H9 (cell line): ENCODE measurements at regions not wholly inside any gene's neighbourhood (a gene's known extent, or its start where the extent isn't known, plus 50 kb on each side); places are given as distances from the start of the nearest gene placed in this dataset.

Experiments used
- DNase-seq: peaks from one replicate; pipeline ENCODE4 v3.0.0-alpha.2; 2017
- H2AFZ ChIP-seq: one replicate; pipeline ENCODE4 v1.6.1; 2013; ENCODE audit warnings: mild to moderate bottlenecking, low read length, control low read depth, moderate library complexity
- H2AK5ac ChIP-seq: 2 replicates; pipeline ENCODE4 v1.6.1; 2013; ENCODE audit warnings: low read length, control low read depth, mixed read lengths; ENCODE audit not compliant: insufficient read length
- H2BK120ac ChIP-seq: one replicate; pipeline ENCODE4 v1.6.1; 2013; ENCODE audit warnings: low read depth, mild to moderate bottlenecking, low read length, control low read depth, inconsistent platforms; ENCODE audit not compliant: poor library complexity, severe bottlenecking
- H2BK12ac ChIP-seq: 2 replicates; pipeline ENCODE4 v1.6.1; 2013; ENCODE audit warnings: low read length, control low read depth, mixed read lengths, low read depth; ENCODE audit not compliant: insufficient read length
- H2BK15ac ChIP-seq: 2 replicates; pipeline ENCODE4 v1.6.1; 2013; ENCODE audit warnings: low read depth, low read length, control low read depth
- H2BK20ac ChIP-seq: one replicate; pipeline ENCODE4 v1.6.1; 2013; ENCODE audit warnings: low read depth, mild to moderate bottlenecking, low read length, control low read depth, inconsistent platforms; ENCODE audit not compliant: poor library complexity, severe bottlenecking
- H2BK5ac ChIP-seq: 2 replicates; pipeline ENCODE4 v1.6.1; 2013; ENCODE audit warnings: low read length, control low read depth, mixed read lengths; ENCODE audit not compliant: insufficient read length
- H3K14ac ChIP-seq: 2 replicates; pipeline ENCODE4 v1.6.1; 2013; ENCODE audit warnings: low read length, control low read depth; ENCODE audit not compliant: insufficient read depth
- H3K18ac ChIP-seq: 2 replicates; pipeline ENCODE4 v1.6.1; 2013; ENCODE audit warnings: low read depth, mild to moderate bottlenecking, mixed read lengths, low read length, control low read depth; ENCODE audit not compliant: insufficient read length
- H3K23ac ChIP-seq: 2 replicates; pipeline ENCODE4 v1.6.1; 2013; ENCODE audit warnings: low read length, control low read depth, mixed read lengths, low read depth; ENCODE audit not compliant: insufficient read length
- H3K23me2 ChIP-seq: 2 replicates; pipeline ENCODE4 v1.6.1; 2013; ENCODE audit warnings: low read depth, mild to moderate bottlenecking, mixed read lengths, low read length, control low read depth; ENCODE audit not compliant: insufficient read length, poor library complexity, severe bottlenecking
- H3K27ac ChIP-seq: 2 replicates; pipeline ENCODE4 v1.5.1; 2013; ENCODE audit warnings: low read length, control low read depth, mixed read lengths, low read depth; ENCODE audit not compliant: insufficient read length
- H3K27me3 ChIP-seq: 2 replicates; pipeline ENCODE4 v1.6.1; 2013; ENCODE audit warnings: low read length, control low read depth, inconsistent platforms; ENCODE audit not compliant: insufficient read depth
- H3K4ac ChIP-seq: 2 replicates; pipeline ENCODE4 v1.6.1; 2013; ENCODE audit warnings: low read depth, mild to moderate bottlenecking, control low read depth, inconsistent platforms, low read length, moderate library complexity
- H3K4me1 ChIP-seq: 2 replicates; pipeline ENCODE4 v1.6.1; 2013; ENCODE audit warnings: low read length, control low read depth, inconsistent platforms; ENCODE audit not compliant: insufficient read depth
- H3K4me2 ChIP-seq: 2 replicates; pipeline ENCODE4 v1.6.1; 2013; ENCODE audit warnings: low read length, control low read depth, mixed read lengths; ENCODE audit not compliant: insufficient read length, insufficient read depth
- H3K56ac ChIP-seq: 2 replicates; pipeline ENCODE4 v1.6.1; 2013; ENCODE audit warnings: low read depth, mild to moderate bottlenecking, mixed read lengths, low read length, control low read depth; ENCODE audit not compliant: insufficient read length
- H3K79me1 ChIP-seq: 2 replicates; pipeline ENCODE4 v1.6.1; 2013; ENCODE audit warnings: low read depth, mild to moderate bottlenecking, moderate library complexity, low read length, control low read depth, inconsistent platforms; ENCODE audit not compliant: insufficient read depth, poor library complexity, severe bottlenecking
- H3K79me2 ChIP-seq: 2 replicates; pipeline ENCODE4 v1.6.1; 2013; ENCODE audit warnings: low read length, control low read depth, inconsistent platforms; ENCODE audit not compliant: insufficient read depth
- H3K9ac ChIP-seq: 2 replicates; pipeline ENCODE4 v1.6.1; 2013; ENCODE audit warnings: low read length, control low read depth, mixed read lengths; ENCODE audit not compliant: insufficient read length; ENCODE audit errors: extremely low read depth
- H3K9me3 ChIP-seq: one replicate; pipeline ENCODE4 v1.6.1; 2013; ENCODE audit warnings: low read depth, low read length, inconsistent platforms; ENCODE audit not compliant: control insufficient read depth
- H3T11ph ChIP-seq: one replicate; pipeline ENCODE4 v1.6.1; 2013; ENCODE audit warnings: mild to moderate bottlenecking, low read length, control low read depth, inconsistent platforms
- H4K20me1 ChIP-seq: one replicate; pipeline ENCODE4 v1.6.1; 2013; ENCODE audit not compliant: control insufficient read depth, insufficient read length, insufficient read depth
- H4K5ac ChIP-seq: 2 replicates; pipeline ENCODE4 v1.6.1; 2013; ENCODE audit warnings: low read depth, mild to moderate bottlenecking, mixed read lengths, low read length, control low read depth; ENCODE audit not compliant: insufficient read length
- H4K8ac ChIP-seq: replicated peaks from 2 replicates; pipeline ENCODE4 v1.6.1; 2013; ENCODE audit warnings: low read length, control low read depth, mixed read lengths, low read depth; ENCODE audit not compliant: insufficient read length
- H4K91ac ChIP-seq: 2 replicates; pipeline ENCODE4 v1.6.1; 2013; ENCODE audit warnings: low read depth, mild to moderate bottlenecking, moderate library complexity, mixed read lengths, low read length, control low read depth; ENCODE audit not compliant: insufficient read length
- H3K27ac Mint-ChIP-seq, 3 experiments: 2 replicates in 2 of 3; 3 replicates in 1 of 3; pipeline ENCODE4 v1.8.0; 2020 to 2021; ENCODE audit warnings: mixed read lengths in 3 of 3, mild to moderate bottlenecking in 1 of 3, moderate library complexity in 1 of 3
- H3K27me3 Mint-ChIP-seq: 2 replicates; pipeline ENCODE4 v1.8.0; 2021; ENCODE audit warnings: low read depth, mild to moderate bottlenecking, moderate library complexity, mixed read lengths
- H3K36me3 Mint-ChIP-seq, 3 experiments: 2 replicates in 2 of 3; 3 replicates in 1 of 3; pipeline ENCODE4 v1.8.0; 2020 to 2021; ENCODE audit warnings: low read depth in 3 of 3, mixed read lengths in 3 of 3; ENCODE audit not compliant: insufficient read depth in 1 of 3
- H3K4me1 Mint-ChIP-seq, 2 experiments: 2 replicates each; pipeline ENCODE4 v1.8.0; 2020; ENCODE audit warnings: mixed read lengths in 2 of 2
- H3K4me3 Mint-ChIP-seq, 2 experiments: 2 replicates in 1 of 2; 3 replicates in 1 of 2; pipeline ENCODE4 v1.8.0; 2020 to 2021; ENCODE audit warnings: mild to moderate bottlenecking in 2 of 2, mixed read lengths in 2 of 2, moderate library complexity in 1 of 2
- H3K9me3 Mint-ChIP-seq, 2 experiments: 2 replicates in 1 of 2; 3 replicates in 1 of 2; pipeline ENCODE4 v1.8.0; 2020; ENCODE audit warnings: mild to moderate bottlenecking in 2 of 2, mixed read lengths in 2 of 2, moderate library complexity in 1 of 2
- WGBS: extraction: QIAGEN DNeasy Blood & Tissue Kit; methylation state at CpG from one replicate; pipeline ENCODE4 v1.1.7; 2013; ENCODE audit warnings: missing lambda C conversion rate, low lambda C conversion rate, mixed read lengths; ENCODE audit not compliant: insufficient read length; ENCODE audit errors: extremely low coverage; 5-methylcytosine and 5-hydroxymethylcytosine counted together
- TF ChIP-seq, protein P1 (sequence below): fragments of 200-600 bp; sonication (generic); conservative IDR thresholded peaks from 3 replicates; pipeline ENCODE4 v1.8.0; 2021; ENCODE audit warnings: antibody characterized with exemption, mild to moderate bottlenecking

DNA sequence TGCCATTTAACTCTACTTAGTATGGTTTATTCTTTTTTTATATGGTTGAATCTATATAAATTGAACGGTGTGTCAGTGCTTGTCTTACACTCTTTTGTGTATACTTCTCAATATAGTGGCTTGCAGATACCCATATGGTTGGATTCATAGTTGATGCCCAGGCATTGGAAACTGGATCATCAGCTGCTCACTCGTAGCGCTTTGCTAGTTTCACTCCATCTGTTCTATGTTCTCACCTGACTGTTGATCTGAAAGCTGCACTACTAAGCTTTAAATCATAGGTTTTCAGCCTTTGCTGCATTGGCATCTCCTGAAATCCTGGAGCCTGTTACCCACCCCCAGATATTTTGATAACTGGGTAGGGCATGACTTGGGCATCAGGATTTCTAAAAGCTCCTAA, 121.6 kb upstream of the DCLK2 start:
- H3K23ac ChIP-seq = no peak overlapping the region
- no peak overlapping the region for H2BK20ac ChIP-seq
- H3K4me1 ChIP-seq = no peaks in the 10 kb centered on the region
- H3K27me3 Mint-ChIP-seq = no peaks in the 10 kb centered on the region; the same call in 1 of the 2 replicates
- no peak overlapping the region for H2AFZ ChIP-seq
- H3K79me2 ChIP-seq = no peaks in the 10 kb centered on the region
- H3K4me2 ChIP-seq = no peak overlapping the region
- no peaks in the 10 kb centered on the region for H3K9me3 ChIP-seq
- H3K27ac ChIP-seq = no peak overlapping the region
- H2BK120ac ChIP-seq = no peak overlapping the region
- H3K9ac ChIP-seq = no peak overlapping the region
- no peaks in the 10 kb centered on the region for H3K4me1 Mint-ChIP-seq
- TF ChIP-seq, protein P1, sequence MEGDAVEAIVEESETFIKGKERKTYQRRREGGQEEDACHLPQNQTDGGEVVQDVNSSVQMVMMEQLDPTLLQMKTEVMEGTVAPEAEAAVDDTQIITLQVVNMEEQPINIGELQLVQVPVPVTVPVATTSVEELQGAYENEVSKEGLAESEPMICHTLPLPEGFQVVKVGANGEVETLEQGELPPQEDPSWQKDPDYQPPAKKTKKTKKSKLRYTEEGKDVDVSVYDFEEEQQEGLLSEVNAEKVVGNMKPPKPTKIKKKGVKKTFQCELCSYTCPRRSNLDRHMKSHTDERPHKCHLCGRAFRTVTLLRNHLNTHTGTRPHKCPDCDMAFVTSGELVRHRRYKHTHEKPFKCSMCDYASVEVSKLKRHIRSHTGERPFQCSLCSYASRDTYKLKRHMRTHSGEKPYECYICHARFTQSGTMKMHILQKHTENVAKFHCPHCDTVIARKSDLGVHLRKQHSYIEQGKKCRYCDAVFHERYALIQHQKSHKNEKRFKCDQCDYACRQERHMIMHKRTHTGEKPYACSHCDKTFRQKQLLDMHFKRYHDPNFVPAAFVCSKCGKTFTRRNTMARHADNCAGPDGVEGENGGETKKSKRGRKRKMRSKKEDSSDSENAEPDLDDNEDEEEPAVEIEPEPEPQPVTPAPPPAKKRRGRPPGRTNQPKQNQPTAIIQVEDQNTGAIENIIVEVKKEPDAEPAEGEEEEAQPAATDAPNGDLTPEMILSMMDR = no peak
- no peaks in the 10 kb centered on the region for H3K23me2 ChIP-seq
- no peak overlapping the region for H3K14ac ChIP-seq
- H2BK12ac ChIP-seq = no peak overlapping the region
- H4K91ac ChIP-seq = no peak overlapping the region
- no peak overlapping the region for H2AK5ac ChIP-seq
- H3T11ph ChIP-seq = no peak overlapping the region
- H3K27ac Mint-ChIP-seq = no peak overlapping the region
- H3K79me1 ChIP-seq = no peaks in the 10 kb centered on the region
- WGBS = no CpG with 5 or more reads among the region's 3 CpGs
- no peak overlapping the region for H3K18ac ChIP-seq
- H4K8ac ChIP-seq = no peak overlapping the region
- H2BK5ac ChIP-seq = no peak overlapping the region
- H4K20me1 ChIP-seq = no peaks in the 10 kb centered on the region
- no peaks in the 10 kb centered on the region for H3K9me3 Mint-ChIP-seq
- H2BK15ac ChIP-seq = no peak overlapping the region
- DNase-seq = no peak
- H3K27me3 ChIP-seq = no peaks in the 10 kb centered on the region
- H3K36me3 Mint-ChIP-seq = no peaks in the 10 kb centered on the region
- no peak overlapping the region for H4K5ac ChIP-seq
- no peak overlapping the region for H3K56ac ChIP-seq
- H3K4me3 Mint-ChIP-seq = no peak overlapping the region
- no peak overlapping the region for H3K4ac ChIP-seq
